ENCODE measurements at regions not wholly inside any gene's neighbourhood (a gene's known extent, or its start where the extent isn't known, plus 50 kb on each side); places are given as distances from the start of the nearest gene placed in this dataset.

GRCh38 chr11:103848686-103849085, 187.8 kb upstream of the DDI1 start:
- DNase-seq (ENCODE audit: low read depth) = no peak
- no peak overlapping the region for H3K4me3 ChIP-seq (ENCODE audit: low read depth, low read length)

GRCh38 chr11:103849366-103849765, 187.1 kb upstream of the DDI1 start:
- TF ChIP-seq CTCF (IDR thresholded peaks at IDR 0.05; ENCODE audit: control insufficient read depth, extremely low read depth, insufficient read depth) = no peak
- no peak for DNase-seq (ENCODE audit: low read depth)
- no peak overlapping the region for H3K4me3 ChIP-seq (ENCODE audit: low read depth, low read length)

More at GRCh38 chr11:103848686-103849085, 187.8 kb upstream of the DDI1 start:
- TF ChIP-seq CTCF (IDR thresholded peaks at IDR 0.05; ENCODE audit: control insufficient read depth, extremely low read depth, insufficient read depth) = no peak

- TF ChIP-seq CTCF (IDR thresholded peaks at IDR 0.05; ENCODE audit: control insufficient read depth, extremely low read depth, insufficient read depth) = no peak
- no peak for DNase-seq (ENCODE audit: low read depth)
These were observed 185.8 kb upstream of the DDI1 start for GRCh38 chr11:103850419-103851165.

GRCh38 chr11:103851166-103851651, 185.2 kb upstream of the DDI1 start:
- no peak overlapping the region for H3K4me3 ChIP-seq (ENCODE audit: low read depth, low read length)
- TF ChIP-seq CTCF (IDR thresholded peaks at IDR 0.05; ENCODE audit: control insufficient read depth, extremely low read depth, insufficient read depth) = no peak
- no peak for DNase-seq (ENCODE audit: low read depth)

More at GRCh38 chr11:103850419-103851165, 185.8 kb upstream of the DDI1 start:
- H3K4me3 ChIP-seq (ENCODE audit: low read depth, low read length) = no peak overlapping the region
